Gastrocnemius medialis (tissue), 4 donors: ENCODE measurements at regions not wholly inside any gene's neighbourhood (a gene's known extent, or its start where the extent isn't known, plus 50 kb on each side); places are given as distances from the start of the nearest gene placed in this dataset.

Source experiments
- ATAC-seq, 2 donors: fragments of 150-250 bp; one replicate each; pipeline ENCODE4 v1.9.1; 2016
- DNase-seq, 2 donors: peaks; one replicate each; pipeline ENCODE4 v3.0.0-alpha.2; 2019
- H3K27ac ChIP-seq, 4 donors: fragments of 200-600 bp; sonication (generic); 1 replicate in 1 of 4; 2 replicates in 3 of 4; pipeline ENCODE4 v1.5.1; 2016 to 2018; ENCODE audit warnings: mild to moderate bottlenecking in 2 of 4, moderate library complexity in 1 of 4
- H3K27me3 ChIP-seq, 3 donors: fragments of 200-600 bp; sonication (generic) in 2 of 3; 1 replicate in 1 of 3; 2 replicates in 2 of 3; pipeline versions ENCODE4 v1.5.1 to v1.6.0; 2016 to 2019; ENCODE audit warnings: mild to moderate bottlenecking in 1 of 3, moderate library complexity in 1 of 3
- H3K36me3 ChIP-seq, 2 donors: fragments of 200-600 bp; sonication (generic) in 1 of 2; one replicate each; pipeline ENCODE4 v1.5.1; 2017 to 2018
- H3K4me1 ChIP-seq, 2 donors: fragments of 200-600 bp; sonication (generic) in 1 of 2; one replicate each; pipeline ENCODE4 v1.5.1; 2016 to 2017; ENCODE audit warnings: mild to moderate bottlenecking in 2 of 2
- H3K4me3 ChIP-seq, 4 donors: fragments of 200-600 bp; sonication (generic) in 3 of 4; 1 replicate in 1 of 4; 2 replicates in 3 of 4; pipeline ENCODE4 v1.5.1; 2016 to 2019; ENCODE audit warnings: mild to moderate bottlenecking in 2 of 4
- H3K9me3 ChIP-seq, 3 donors: fragments of 200-600 bp; sonication (generic) in 2 of 3; 1 replicate in 1 of 3; 2 replicates in 2 of 3; pipeline ENCODE4 v1.5.1; 2016 to 2019
- CTCF ChIP-seq, 5 experiments: fragments of 450-650 bp in 3 of 5; fragments of 200-600 bp in 2 of 5; sonication (generic) in 2 of 5; IDR thresholded peaks in 4 of 5; conservative IDR thresholded peaks in 1 of 5; 1 replicate in 4 of 5; 2 replicates in 1 of 5; pipeline ENCODE4 v1.5.1; 2016 to 2019; ENCODE audit warnings: antibody characterized with exemption in 5 of 5, mild to moderate bottlenecking in 3 of 5, moderate library complexity in 3 of 5
- POLR2A ChIP-seq, 2 donors: fragments of 450-650 bp; IDR thresholded peaks; one replicate each; pipeline ENCODE4 v1.6.1; 2017; ENCODE audit warnings: antibody characterized with exemption in 2 of 2, mild to moderate bottlenecking in 2 of 2, moderate library complexity in 2 of 2
- in situ Hi-C, 4 donors: fragments of 200-750 bp; cut with MboI; loops; one replicate each; pipeline versions ENCODE4 v1.15.0 to v1.8.0; 2017; ENCODE audit warnings: low sequenced_read_pairs in 4 of 4
- intact Hi-C: fragments of 100-400 bp; cut with DNase I; formaldehyde crosslinking; loops from one replicate; pipeline ENCODE4 v1.15.1; 2023; ENCODE audit warnings: low total_unique reads

- no peaks in the 10 kb centered on the region for H3K36me3 ChIP-seq
- ATAC-seq (no peak), DNase-seq (no peak)
- H3K4me3 ChIP-seq, result peak overlapping the region in 1 of 4 donors; percentile 36
- TF ChIP-seq CTCF (IDR thresholded peaks at IDR 0.05 in 4 of 5, conservative IDR thresholded peaks at IDR 0.05 in 1 of 5) (no peak), POLR2A (IDR thresholded peaks at IDR 0.05) (no peak)
- H3K9me3 ChIP-seq, result no peaks in the 10 kb centered on the region
- intact Hi-C loops, result no loop called here
- H3K4me1 ChIP-seq, result no peaks in the 10 kb centered on the region
- no peak overlapping the region for H3K27ac ChIP-seq
- in situ Hi-C loops, result no loop called here
- H3K27me3 ChIP-seq, result peaks cover 0 to 4% (median 3%) of the 10 kb centered on the region in 3 donors
Measured at GRCh38 chr12:4164188-4164558, 109.4 kb upstream of the CCND2 start.

- peaks cover 0 to 4% (median 3%) of the 10 kb centered on the region in 3 donors for H3K27me3 ChIP-seq
- no peak for TF ChIP-seq CTCF (IDR thresholded peaks at IDR 0.05 in 4 of 5, conservative IDR thresholded peaks at IDR 0.05 in 1 of 5)
- no peak for TF ChIP-seq POLR2A (IDR thresholded peaks at IDR 0.05)
- in situ Hi-C loops (no loop called here), intact Hi-C loops (no loop called here)
- ATAC-seq (no peak), DNase-seq (no peak)
- no peaks in the 10 kb centered on the region for H3K4me1 ChIP-seq
- H3K9me3 ChIP-seq, result no peaks in the 10 kb centered on the region
- no peaks in the 10 kb centered on the region for H3K36me3 ChIP-seq
- H3K4me3 ChIP-seq, result no peak overlapping the region
- H3K27ac ChIP-seq, result no peak overlapping the region
Measured at GRCh38 chr12:4161718-4162117, 111.8 kb upstream of the CCND2 start.

GRCh38 chr12:4160314-4161040 lies 113.1 kb upstream of the CCND2 start:
- in situ Hi-C loops (no loop called here), intact Hi-C loops (no loop called here)
- Histone ChIP-seq H3K27ac (no peak overlapping the region), H3K27me3 (peaks cover 0 to 4% (median 3%) of the 10 kb centered on the region in 3 donors), H3K36me3 (no peaks in the 10 kb centered on the region), H3K9me3 (no peaks in the 10 kb centered on the region), H3K4me1 (no peaks in the 10 kb centered on the region), H3K4me3 (no peak overlapping the region)
- no peak for DNase-seq
- ATAC-seq, result no peak
- no peak for TF ChIP-seq CTCF (IDR thresholded peaks at IDR 0.05 in 4 of 5, conservative IDR thresholded peaks at IDR 0.05 in 1 of 5)
- TF ChIP-seq POLR2A (IDR thresholded peaks at IDR 0.05), result no peak

GRCh38 chr12:4159851-4160250 lies 113.7 kb upstream of the CCND2 start:
- Histone ChIP-seq H3K4me3 (no peak overlapping the region), H3K4me1 (no peaks in the 10 kb centered on the region), H3K36me3 (no peaks in the 10 kb centered on the region), H3K9me3 (no peaks in the 10 kb centered on the region), H3K27me3 (no peaks in the 10 kb centered on the region), H3K27ac (no peak overlapping the region)
- DNase-seq (no peak), ATAC-seq (no peak)
- in situ Hi-C loops (no loop called here), intact Hi-C loops (no loop called here)
- TF ChIP-seq CTCF (IDR thresholded peaks at IDR 0.05 in 4 of 5, conservative IDR thresholded peaks at IDR 0.05 in 1 of 5) (no peak), POLR2A (IDR thresholded peaks at IDR 0.05) (no peak)

- H3K4me1 ChIP-seq, result no peaks in the 10 kb centered on the region
- intact Hi-C loops (no loop called here), in situ Hi-C loops (no loop called here)
- H3K27ac ChIP-seq, result no peak overlapping the region
- no peaks in the 10 kb centered on the region for H3K36me3 ChIP-seq
- DNase-seq (no peak), ATAC-seq (no peak)
- H3K4me3 ChIP-seq, result no peak overlapping the region
- H3K27me3 ChIP-seq, result no peaks in the 10 kb centered on the region
- no peaks in the 10 kb centered on the region for H3K9me3 ChIP-seq
- TF ChIP-seq POLR2A (IDR thresholded peaks at IDR 0.05) (no peak), CTCF (IDR thresholded peaks at IDR 0.05 in 4 of 5, conservative IDR thresholded peaks at IDR 0.05 in 1 of 5) (no peak)
Measured at GRCh38 chr12:4158306-4158705, 115.3 kb upstream of the CCND2 start.
